ENCODE measurements at regions not wholly inside any gene's neighbourhood (a gene's known extent, or its start where the extent isn't known, plus 50 kb on each side); places are given as distances from the start of the nearest gene placed in this dataset.

GRCh38 chr10:20474064-20474463 lies 423.0 kb downstream of the NEBL start:
- TF ChIP-seq CTCF (IDR thresholded peaks at IDR 0.05) = no peak
- no peak overlapping the region for H3K4me2 ChIP-seq (ENCODE audit: low read length)
- no peak overlapping the region for H2AFZ ChIP-seq
- no peaks in the 10 kb centered on the region for H3K27me3 ChIP-seq (ENCODE audit: control insufficient read depth, insufficient read depth, low read length)
- H3K4me3 ChIP-seq (ENCODE audit: low read depth, low read length) = no peak overlapping the region
- H3K9me3 ChIP-seq (ENCODE audit: control insufficient read depth, low read length) = no peaks in the 10 kb centered on the region
- no peak overlapping the region for H3K9ac ChIP-seq
- H3K27ac ChIP-seq = no peak overlapping the region
- H3K79me2 ChIP-seq = no peaks in the 10 kb centered on the region
- H3K4me1 ChIP-seq = no peaks in the 10 kb centered on the region
- H3K36me3 ChIP-seq (ENCODE audit: control insufficient read depth, insufficient read depth, low read length) = no peaks in the 10 kb centered on the region

GRCh38 chr10:20473023-20473760 lies 423.9 kb downstream of the NEBL start:
- H3K9me3 ChIP-seq (ENCODE audit: control insufficient read depth, low read length) = no peaks in the 10 kb centered on the region
- H3K9ac ChIP-seq = no peak overlapping the region
- H3K4me3 ChIP-seq (ENCODE audit: low read depth, low read length) = no peak overlapping the region
- H3K36me3 ChIP-seq (ENCODE audit: control insufficient read depth, insufficient read depth, low read length) = no peaks in the 10 kb centered on the region
- H3K4me2 ChIP-seq (ENCODE audit: low read length) = no peak overlapping the region
- peak overlapping the region; percentile 47 for H2AFZ ChIP-seq
- no peak for TF ChIP-seq CTCF (IDR thresholded peaks at IDR 0.05)
- H3K79me2 ChIP-seq = no peaks in the 10 kb centered on the region
- no peak overlapping the region for H3K27ac ChIP-seq
- no peaks in the 10 kb centered on the region for H3K27me3 ChIP-seq (ENCODE audit: control insufficient read depth, insufficient read depth, low read length)
- H3K4me1 ChIP-seq = no peaks in the 10 kb centered on the region

DNA sequence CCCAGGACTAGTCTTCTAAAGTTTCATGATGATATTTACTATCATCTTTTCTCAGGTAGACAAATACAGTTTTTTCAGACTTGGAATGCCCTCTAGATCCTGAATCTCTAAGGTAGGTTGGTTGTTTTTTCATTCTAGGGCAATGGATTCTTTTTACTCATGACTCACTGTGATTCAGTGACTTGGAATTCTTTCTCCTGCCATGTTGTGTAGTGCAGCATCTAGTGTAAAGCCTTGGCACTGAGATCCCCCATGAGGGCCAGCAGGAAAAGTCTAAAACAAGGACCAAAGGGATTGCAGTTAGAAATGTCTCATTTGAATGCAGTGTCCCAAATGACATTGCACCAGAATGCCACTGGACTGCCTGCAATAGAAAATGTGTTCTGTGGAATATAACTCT lies 430.4 kb downstream of the NEBL start:
- H3K79me2 ChIP-seq = no peaks in the 10 kb centered on the region
- no peak for TF ChIP-seq CTCF (IDR thresholded peaks at IDR 0.05)
- no peak overlapping the region for H3K27ac ChIP-seq
- no peak overlapping the region for H3K9ac ChIP-seq
- no peaks in the 10 kb centered on the region for H3K27me3 ChIP-seq (ENCODE audit: control insufficient read depth, insufficient read depth, low read length)
- no peaks in the 10 kb centered on the region for H3K36me3 ChIP-seq (ENCODE audit: control insufficient read depth, insufficient read depth, low read length)
- no peak overlapping the region for H3K4me2 ChIP-seq (ENCODE audit: low read length)
- H2AFZ ChIP-seq = no peak overlapping the region
- no peaks in the 10 kb centered on the region for H3K9me3 ChIP-seq (ENCODE audit: control insufficient read depth, low read length)
- no peaks in the 10 kb centered on the region for H3K4me1 ChIP-seq
- no peak overlapping the region for H3K4me3 ChIP-seq (ENCODE audit: low read depth, low read length)

DNA sequence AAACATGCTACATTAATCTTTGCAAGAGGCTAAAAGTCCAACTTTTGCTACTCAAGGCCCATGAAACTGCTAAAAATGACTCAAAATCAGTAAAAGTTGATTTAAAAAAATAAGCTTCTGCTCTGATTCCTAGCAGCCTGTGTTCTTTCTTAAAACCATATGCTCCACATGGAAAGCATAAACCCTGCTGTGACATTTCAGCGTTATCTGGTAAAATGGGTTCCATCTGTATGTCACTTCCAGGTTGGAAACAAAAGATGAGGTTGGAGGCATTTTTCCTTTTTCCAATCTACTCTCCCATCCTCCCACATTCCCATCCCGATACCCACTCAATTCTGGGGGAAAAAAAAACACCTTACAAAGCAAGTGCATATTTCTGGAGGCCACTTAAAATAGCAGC lies 439.5 kb downstream of the NEBL start:
- TF ChIP-seq CTCF (IDR thresholded peaks at IDR 0.05) = no peak
- Histone ChIP-seq H3K27ac (no peak overlapping the region), H3K27me3 (ENCODE audit: control insufficient read depth, insufficient read depth, low read length) (no peaks in the 10 kb centered on the region), H2AFZ (no peak overlapping the region), H3K79me2 (no peaks in the 10 kb centered on the region), H3K4me2 (ENCODE audit: low read length) (no peak overlapping the region), H3K9ac (no peak overlapping the region), H3K36me3 (ENCODE audit: control insufficient read depth, insufficient read depth, low read length) (no peaks in the 10 kb centered on the region), H3K4me1 (no peaks in the 10 kb centered on the region), H3K4me3 (ENCODE audit: low read depth, low read length) (no peak overlapping the region), H3K9me3 (ENCODE audit: control insufficient read depth, low read length) (no peaks in the 10 kb centered on the region)

GRCh38 chr10:20455774-20456173 lies 441.3 kb downstream of the NEBL start:
- Histone ChIP-seq H3K4me2 (ENCODE audit: low read length) (no peak overlapping the region), H3K4me3 (ENCODE audit: low read depth, low read length) (no peak overlapping the region), H3K27ac (no peak overlapping the region), H3K4me1 (no peaks in the 10 kb centered on the region), H3K79me2 (no peaks in the 10 kb centered on the region), H3K36me3 (ENCODE audit: control insufficient read depth, insufficient read depth, low read length) (no peaks in the 10 kb centered on the region), H2AFZ (peak overlapping the region; percentile 45), H3K9me3 (ENCODE audit: control insufficient read depth, low read length) (no peaks in the 10 kb centered on the region), H3K27me3 (ENCODE audit: control insufficient read depth, insufficient read depth, low read length) (no peaks in the 10 kb centered on the region), H3K9ac (no peak overlapping the region)
- TF ChIP-seq CTCF (IDR thresholded peaks at IDR 0.05) = no peak
